ENCODE measurements at regions not wholly inside any gene's neighbourhood (a gene's known extent, or its start where the extent isn't known, plus 50 kb on each side); places are given as distances from the start of the nearest gene placed in this dataset.

- DNase-seq (ENCODE audit: low read depth in 3 of 3) = no peak
Measured at GRCh38 chr11:119794141-119794665, 65.2 kb upstream of the NECTIN1 start.

GRCh38 chr11:119793335-119793984, 64.5 kb upstream of the NECTIN1 start:
- no peak for DNase-seq (ENCODE audit: low read depth in 3 of 3)

- no peak for DNase-seq (ENCODE audit: low read depth in 3 of 3)
Measured at GRCh38 chr11:119791701-119792151, 62.7 kb upstream of the NECTIN1 start.

- DNase-seq (ENCODE audit: low read depth in 3 of 3) = no peak
Measured at GRCh38 chr11:119791047-119791446, 62.0 kb upstream of the NECTIN1 start.

GRCh38 chr11:119790476-119790875, 61.5 kb upstream of the NECTIN1 start:
- DNase-seq (ENCODE audit: low read depth in 3 of 3) = no peak

GRCh38 chr11:119789766-119790407, 60.9 kb upstream of the NECTIN1 start:
- DNase-seq (ENCODE audit: low read depth in 3 of 3) = no peak

GRCh38 chr11:119788911-119789560, 60.0 kb upstream of the NECTIN1 start:
- DNase-seq (ENCODE audit: low read depth in 3 of 3) = no peak

- DNase-seq (ENCODE audit: low read depth in 3 of 3) = no peak
Measured at GRCh38 chr11:119788096-119788883, 59.3 kb upstream of the NECTIN1 start.

- DNase-seq (ENCODE audit: low read depth in 3 of 3) = no peak
Measured at GRCh38 chr11:119787074-119787461, 58.1 kb upstream of the NECTIN1 start.

GRCh38 chr11:119786431-119787073, 57.6 kb upstream of the NECTIN1 start:
- no peak for DNase-seq (ENCODE audit: low read depth in 3 of 3)

- no peak for DNase-seq (ENCODE audit: low read depth in 3 of 3)
Measured at GRCh38 chr11:119785131-119785530, 56.1 kb upstream of the NECTIN1 start.

- DNase-seq (ENCODE audit: low read depth in 3 of 3) = no peak
Measured at GRCh38 chr11:119784421-119784820, 55.4 kb upstream of the NECTIN1 start.

- DNase-seq (ENCODE audit: low read depth in 3 of 3) = no peak
Measured at GRCh38 chr11:119783466-119784400, 54.7 kb upstream of the NECTIN1 start.

- no peak for DNase-seq (ENCODE audit: low read depth in 3 of 3)
Measured at GRCh38 chr11:119782739-119783072, 53.7 kb upstream of the NECTIN1 start.

GRCh38 chr11:119782006-119782738, 53.2 kb upstream of the NECTIN1 start:
- DNase-seq (ENCODE audit: low read depth in 3 of 3) = no peak

GRCh38 chr11:119780222-119780953, 51.4 kb upstream of the NECTIN1 start:
- no peak for DNase-seq (ENCODE audit: low read depth in 3 of 3)

GRCh38 chr11:119779195-119780071, 50.4 kb upstream of the NECTIN1 start:
- DNase-seq (ENCODE audit: low read depth in 3 of 3) = no peak

Data from stimulated activated CD4-positive, alpha-beta T cell treated with anti-CD3 and anti-CD28 coated beads, TNF-alpha, amount 100 ng/mL, for 48 hours (primary cell).